Kidney epithelial cell (primary cell): ENCODE measurements at regions not wholly inside any gene's neighbourhood (a gene's known extent, or its start where the extent isn't known, plus 50 kb on each side); places are given as distances from the start of the nearest gene placed in this dataset.

Experiments
- DNase-seq: peaks from one replicate; pipeline ENCODE4 v3.0.0-alpha.2; 2010; ENCODE audit warnings: low read depth
- H3K27me3 ChIP-seq: 2 replicates; pipeline ENCODE4 v1.6.0; 2011; ENCODE audit warnings: low read length; ENCODE audit not compliant: control insufficient read depth, insufficient read depth
- H3K36me3 ChIP-seq: 2 replicates; pipeline ENCODE4 v1.5.1; 2011; ENCODE audit warnings: low read length; ENCODE audit not compliant: control insufficient read depth, insufficient read depth
- H3K4me3 ChIP-seq: 2 replicates; pipeline ENCODE4 v1.5.1; 2011; ENCODE audit warnings: low read depth, mild to moderate bottlenecking, control low read depth, low read length
- TF ChIP-seq, protein P1 (sequence below): IDR thresholded peaks from 2 replicates; pipeline ENCODE4 v1.5.1; 2011; ENCODE audit warnings: mild to moderate bottlenecking, moderate library complexity, low read length, control low read depth, inconsistent platforms; ENCODE audit not compliant: insufficient read depth, poor library complexity, severe bottlenecking

DNA sequence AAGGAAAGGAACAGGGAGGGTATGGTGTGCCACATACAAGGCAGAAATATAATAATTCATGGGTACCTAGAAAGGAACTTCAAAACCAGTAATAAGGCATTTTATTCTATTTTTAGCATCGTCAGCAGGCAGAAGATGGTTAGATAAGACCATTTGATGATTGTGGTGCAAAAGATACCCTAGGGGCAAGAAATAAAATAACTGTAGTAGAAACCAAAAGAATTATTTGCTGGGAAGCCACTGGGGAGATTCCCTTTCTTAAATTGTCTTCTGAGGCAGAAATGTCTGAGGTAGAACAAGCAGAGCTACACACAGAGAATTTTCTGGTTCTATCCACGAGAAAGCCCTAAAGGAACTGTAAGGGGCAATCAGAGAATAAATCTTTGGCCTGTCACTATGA lies 64.3 kb upstream of the PCGF5 start:
- H3K36me3 ChIP-seq: no peaks in the 10 kb centered on the region
- H3K27me3 ChIP-seq: no peaks in the 10 kb centered on the region
- DNase-seq: no peak
- H3K4me3 ChIP-seq: no peak overlapping the region
- TF ChIP-seq, protein P1, sequence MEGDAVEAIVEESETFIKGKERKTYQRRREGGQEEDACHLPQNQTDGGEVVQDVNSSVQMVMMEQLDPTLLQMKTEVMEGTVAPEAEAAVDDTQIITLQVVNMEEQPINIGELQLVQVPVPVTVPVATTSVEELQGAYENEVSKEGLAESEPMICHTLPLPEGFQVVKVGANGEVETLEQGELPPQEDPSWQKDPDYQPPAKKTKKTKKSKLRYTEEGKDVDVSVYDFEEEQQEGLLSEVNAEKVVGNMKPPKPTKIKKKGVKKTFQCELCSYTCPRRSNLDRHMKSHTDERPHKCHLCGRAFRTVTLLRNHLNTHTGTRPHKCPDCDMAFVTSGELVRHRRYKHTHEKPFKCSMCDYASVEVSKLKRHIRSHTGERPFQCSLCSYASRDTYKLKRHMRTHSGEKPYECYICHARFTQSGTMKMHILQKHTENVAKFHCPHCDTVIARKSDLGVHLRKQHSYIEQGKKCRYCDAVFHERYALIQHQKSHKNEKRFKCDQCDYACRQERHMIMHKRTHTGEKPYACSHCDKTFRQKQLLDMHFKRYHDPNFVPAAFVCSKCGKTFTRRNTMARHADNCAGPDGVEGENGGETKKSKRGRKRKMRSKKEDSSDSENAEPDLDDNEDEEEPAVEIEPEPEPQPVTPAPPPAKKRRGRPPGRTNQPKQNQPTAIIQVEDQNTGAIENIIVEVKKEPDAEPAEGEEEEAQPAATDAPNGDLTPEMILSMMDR: no peak

GRCh38 chr10:91159254-91159783 lies 61.1 kb upstream of the PCGF5 start:
- no peak for DNase-seq
- no peak overlapping the region for H3K4me3 ChIP-seq
- no peaks in the 10 kb centered on the region for H3K27me3 ChIP-seq
- H3K36me3 ChIP-seq: no peaks in the 10 kb centered on the region
- TF ChIP-seq, protein P1: no peak

DNA sequence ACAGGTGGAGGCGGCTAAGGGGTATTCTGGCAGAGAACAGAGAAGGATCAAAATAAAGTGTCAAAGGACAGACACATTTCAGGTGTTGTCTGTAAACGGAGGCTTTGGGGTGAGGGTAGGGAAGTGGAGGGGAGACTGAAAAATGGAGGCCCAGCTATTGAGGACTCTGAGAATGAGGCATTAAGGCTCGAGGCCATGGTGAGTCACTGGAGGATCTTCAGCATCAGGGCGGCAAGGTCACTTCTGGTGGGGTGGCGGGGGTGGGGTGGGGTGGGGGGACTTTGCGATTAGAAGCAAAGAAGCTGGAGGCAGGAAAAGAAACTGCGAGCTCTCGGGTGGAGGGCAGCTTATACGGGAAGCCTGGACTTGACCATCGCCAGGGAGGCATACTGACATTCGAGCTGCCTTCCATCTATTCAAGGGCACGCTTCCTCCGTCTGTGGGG lies 58.4 kb upstream of the PCGF5 start:
- Histone ChIP-seq H3K4me3 (peak overlapping the region; percentile 80), H3K27me3 (no peaks in the 10 kb centered on the region), H3K36me3 (no peaks in the 10 kb centered on the region)
- no peak for DNase-seq
- TF ChIP-seq, protein P1: no peak

- Histone ChIP-seq H3K4me3 (peak overlapping the region; percentile 80), H3K36me3 (no peaks in the 10 kb centered on the region), H3K27me3 (no peaks in the 10 kb centered on the region)
- TF ChIP-seq, protein P1: no peak
- no peak for DNase-seq
These were observed 57.8 kb upstream of the PCGF5 start for GRCh38 chr10:91162495-91163268.

GRCh38 chr10:91163269-91163868 lies 57.1 kb upstream of the PCGF5 start:
- TF ChIP-seq, protein P1: no peak
- DNase-seq: peak; percentile 9

More at GRCh38 chr10:91163269-91163868, 57.1 kb upstream of the PCGF5 start:
- H3K36me3 ChIP-seq: no peaks in the 10 kb centered on the region
- peak overlapping the region; percentile 80 for H3K4me3 ChIP-seq
- no peaks in the 10 kb centered on the region for H3K27me3 ChIP-seq
